ENCODE measurements at regions not wholly inside any gene's neighbourhood (a gene's known extent, or its start where the extent isn't known, plus 50 kb on each side); places are given as distances from the start of the nearest gene placed in this dataset.

DNA sequence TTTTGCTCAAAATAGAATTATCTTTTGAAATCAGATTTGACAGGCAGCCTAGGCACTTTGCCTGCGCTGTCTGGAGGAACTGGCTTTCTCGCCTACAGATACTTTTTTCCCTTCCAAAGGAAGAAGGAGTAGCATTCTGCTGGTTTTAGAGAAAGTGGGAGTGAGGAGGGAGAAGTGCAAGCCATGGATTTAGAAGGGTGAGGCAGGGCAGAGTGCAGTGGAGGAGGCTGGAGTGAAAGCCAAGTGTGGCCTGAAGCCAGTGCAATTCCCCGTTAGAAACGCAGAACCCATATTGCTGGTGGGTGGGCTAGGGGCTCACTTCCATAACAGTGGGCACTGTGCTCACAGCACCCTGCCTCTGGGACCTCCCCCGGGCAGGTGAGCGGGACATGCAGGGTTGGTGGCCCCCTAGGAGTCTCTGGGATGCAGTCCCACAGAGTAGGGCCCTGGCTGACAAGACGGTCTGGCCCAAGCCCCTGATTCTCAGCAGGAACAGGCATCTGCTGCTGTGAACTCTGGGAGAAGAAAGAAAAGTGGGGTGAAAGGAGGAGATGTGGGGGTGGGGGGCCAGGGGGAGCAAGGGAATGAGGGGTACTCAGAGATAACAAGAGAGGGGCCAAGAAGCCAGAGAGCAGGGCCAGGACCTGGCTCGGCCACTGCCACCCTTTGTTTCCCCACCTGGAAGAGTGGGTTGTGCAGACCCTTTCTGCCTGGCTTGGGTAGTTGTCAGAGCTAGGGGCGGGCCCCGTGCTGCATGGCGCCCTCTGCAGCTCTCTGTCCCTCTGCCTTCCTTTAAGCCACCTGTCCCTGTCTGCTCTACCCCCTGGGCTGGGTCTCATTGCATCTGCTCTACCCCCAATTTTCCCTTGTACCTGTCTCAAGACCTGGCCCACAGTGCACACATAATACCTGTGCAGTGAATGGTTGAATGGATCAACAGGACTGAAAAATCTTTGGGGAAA is 273.5 kb upstream of the HS6ST1 start:
- H3K27me3 ChIP-seq, result no peaks in the 10 kb centered on the region
- H3K4me1 ChIP-seq (ENCODE audit: control insufficient read depth in 1 of 2, insufficient read depth in 1 of 2, low read depth in 1 of 2, low read length in 1 of 2), result no peaks in the 10 kb centered on the region
- no peaks in the 10 kb centered on the region for H3K36me3 ChIP-seq
- no peaks in the 10 kb centered on the region for H3K9me3 ChIP-seq
- H3K4me3 ChIP-seq (ENCODE audit: low read depth in 1 of 2, low read length in 1 of 2), result no peak overlapping the region
- H3K27ac ChIP-seq, result no peak overlapping the region
- TF ChIP-seq, protein P1, sequence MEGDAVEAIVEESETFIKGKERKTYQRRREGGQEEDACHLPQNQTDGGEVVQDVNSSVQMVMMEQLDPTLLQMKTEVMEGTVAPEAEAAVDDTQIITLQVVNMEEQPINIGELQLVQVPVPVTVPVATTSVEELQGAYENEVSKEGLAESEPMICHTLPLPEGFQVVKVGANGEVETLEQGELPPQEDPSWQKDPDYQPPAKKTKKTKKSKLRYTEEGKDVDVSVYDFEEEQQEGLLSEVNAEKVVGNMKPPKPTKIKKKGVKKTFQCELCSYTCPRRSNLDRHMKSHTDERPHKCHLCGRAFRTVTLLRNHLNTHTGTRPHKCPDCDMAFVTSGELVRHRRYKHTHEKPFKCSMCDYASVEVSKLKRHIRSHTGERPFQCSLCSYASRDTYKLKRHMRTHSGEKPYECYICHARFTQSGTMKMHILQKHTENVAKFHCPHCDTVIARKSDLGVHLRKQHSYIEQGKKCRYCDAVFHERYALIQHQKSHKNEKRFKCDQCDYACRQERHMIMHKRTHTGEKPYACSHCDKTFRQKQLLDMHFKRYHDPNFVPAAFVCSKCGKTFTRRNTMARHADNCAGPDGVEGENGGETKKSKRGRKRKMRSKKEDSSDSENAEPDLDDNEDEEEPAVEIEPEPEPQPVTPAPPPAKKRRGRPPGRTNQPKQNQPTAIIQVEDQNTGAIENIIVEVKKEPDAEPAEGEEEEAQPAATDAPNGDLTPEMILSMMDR (IDR thresholded peaks at IDR 0.05), result no peak

DNA sequence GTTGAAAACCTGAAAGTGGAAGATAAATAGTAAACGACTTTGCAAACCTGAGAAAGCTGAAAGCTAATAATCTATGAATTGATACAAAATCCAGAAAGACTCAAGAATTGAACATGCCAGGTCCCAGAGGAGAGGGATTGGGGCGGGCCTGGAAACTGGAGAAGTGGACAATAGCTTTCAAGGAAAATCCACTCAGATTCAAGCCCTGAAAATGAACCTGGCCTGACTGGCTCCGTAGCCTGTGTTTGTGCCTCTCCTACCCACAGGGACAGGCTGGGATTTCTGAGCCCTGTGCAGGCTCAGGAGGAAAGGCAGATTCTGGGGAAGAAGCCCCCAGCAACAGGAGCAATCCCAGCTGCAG is 274.8 kb upstream of the HS6ST1 start:
- H3K36me3 ChIP-seq, result no peaks in the 10 kb centered on the region
- no peak overlapping the region for H3K27ac ChIP-seq
- TF ChIP-seq, protein P1 (IDR thresholded peaks at IDR 0.05), result no peak
- H3K4me3 ChIP-seq (ENCODE audit: low read depth in 1 of 2, low read length in 1 of 2), result no peak overlapping the region
- no peaks in the 10 kb centered on the region for H3K9me3 ChIP-seq
- H3K4me1 ChIP-seq (ENCODE audit: control insufficient read depth in 1 of 2, insufficient read depth in 1 of 2, low read depth in 1 of 2, low read length in 1 of 2), result no peaks in the 10 kb centered on the region
- no peaks in the 10 kb centered on the region for H3K27me3 ChIP-seq

DNA sequence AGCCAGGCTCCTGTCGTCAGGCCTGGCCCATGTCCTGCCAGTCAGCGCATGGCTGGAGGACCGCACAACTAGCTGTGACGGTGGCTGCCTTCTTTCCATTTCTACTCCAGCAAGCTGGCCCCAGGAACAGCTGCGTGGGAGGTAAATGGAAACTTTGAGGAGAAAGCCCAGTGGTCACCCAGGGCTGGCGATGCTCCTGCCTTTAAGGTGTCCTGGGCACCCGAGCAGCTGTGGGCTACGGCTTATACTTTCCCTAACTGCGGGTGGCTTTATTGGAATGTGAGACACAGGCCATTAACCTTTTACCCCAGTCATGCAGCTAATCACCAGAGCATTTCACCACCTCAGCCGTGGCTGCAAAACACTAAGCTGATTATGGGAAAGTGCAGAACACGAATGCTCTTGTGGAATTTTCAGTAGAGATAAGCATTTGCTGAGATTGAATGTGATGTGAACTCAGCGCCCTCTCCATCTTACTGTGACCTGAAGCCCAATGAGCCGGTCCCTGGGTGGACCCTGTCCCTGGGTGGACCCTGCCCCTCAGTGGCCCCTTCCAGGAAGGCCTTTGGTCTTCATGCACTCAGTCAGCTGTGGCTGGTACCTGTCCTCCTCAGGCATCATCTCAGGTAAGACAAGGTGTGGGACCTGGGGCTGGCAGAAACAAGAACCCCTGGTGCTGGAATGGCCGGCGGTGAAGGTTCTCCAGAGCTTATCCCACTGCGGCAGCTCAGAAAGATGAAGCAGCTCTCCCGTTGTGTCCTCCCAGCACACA is 275.4 kb upstream of the HS6ST1 start:
- H3K4me1 ChIP-seq (ENCODE audit: control insufficient read depth in 1 of 2, insufficient read depth in 1 of 2, low read depth in 1 of 2, low read length in 1 of 2), result no peaks in the 10 kb centered on the region
- no peak overlapping the region for H3K4me3 ChIP-seq (ENCODE audit: low read depth in 1 of 2, low read length in 1 of 2)
- TF ChIP-seq, protein P1 (IDR thresholded peaks at IDR 0.05), result no peak
- no peaks in the 10 kb centered on the region for H3K9me3 ChIP-seq
- no peaks in the 10 kb centered on the region for H3K36me3 ChIP-seq
- no peaks in the 10 kb centered on the region for H3K27me3 ChIP-seq
- H3K27ac ChIP-seq, result no peak overlapping the region

DNA sequence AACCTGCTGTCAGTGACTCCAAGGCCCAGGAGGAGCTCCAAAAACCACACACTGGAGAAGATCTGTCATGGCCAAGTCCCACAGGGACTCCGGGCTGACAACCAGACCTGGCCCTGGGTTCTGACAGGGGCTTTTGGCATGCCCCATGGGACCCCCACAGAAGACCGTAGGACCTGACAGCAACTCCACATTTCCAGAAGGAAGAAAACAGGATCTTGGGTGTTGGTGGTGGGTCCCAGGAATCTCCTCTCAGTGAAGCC is 275.9 kb upstream of the HS6ST1 start:
- TF ChIP-seq, protein P1 (IDR thresholded peaks at IDR 0.05), result no peak
- Histone ChIP-seq H3K4me1 (ENCODE audit: control insufficient read depth in 1 of 2, insufficient read depth in 1 of 2, low read depth in 1 of 2, low read length in 1 of 2) (no peaks in the 10 kb centered on the region), H3K27me3 (no peaks in the 10 kb centered on the region), H3K9me3 (no peaks in the 10 kb centered on the region), H3K36me3 (no peaks in the 10 kb centered on the region), H3K4me3 (ENCODE audit: low read depth in 1 of 2, low read length in 1 of 2) (no peak overlapping the region), H3K27ac (no peak overlapping the region)

DNA sequence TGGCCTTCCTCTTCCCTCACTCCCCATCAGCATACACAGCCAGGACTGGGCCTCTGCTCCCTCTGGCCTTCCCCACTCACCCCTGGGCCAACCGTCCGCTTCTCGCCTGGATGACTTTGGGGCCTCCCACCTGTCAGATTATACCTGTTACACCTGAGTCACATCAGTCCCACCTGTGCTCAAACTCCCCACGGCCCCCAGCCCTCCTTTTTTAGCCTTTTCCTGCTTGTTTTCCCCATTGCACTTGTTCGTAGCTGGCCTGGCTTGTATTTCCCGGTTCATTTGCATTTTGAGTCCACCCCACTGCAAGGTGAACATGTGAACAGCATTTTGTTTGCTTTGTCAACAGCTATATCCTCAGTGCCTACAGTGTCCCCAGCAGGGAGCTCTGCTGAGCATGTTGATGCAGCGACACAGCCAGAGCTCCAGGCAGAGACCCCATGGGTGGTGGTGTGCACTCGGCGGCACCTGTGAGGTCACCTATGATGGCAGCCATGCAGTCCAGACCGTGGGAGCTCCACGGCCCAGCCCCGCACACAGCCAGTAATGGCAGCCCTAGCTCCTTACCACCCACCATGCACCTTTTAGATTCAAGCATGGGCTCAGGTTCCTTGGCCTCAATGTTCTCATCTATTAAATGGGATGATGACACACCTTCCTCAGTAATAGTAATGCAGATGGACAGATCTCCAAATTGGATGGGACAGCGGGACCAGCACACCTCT is 276.4 kb upstream of the HS6ST1 start:
- Histone ChIP-seq H3K4me3 (ENCODE audit: low read depth in 1 of 2, low read length in 1 of 2) (no peak overlapping the region), H3K36me3 (no peaks in the 10 kb centered on the region), H3K9me3 (no peaks in the 10 kb centered on the region), H3K4me1 (ENCODE audit: control insufficient read depth in 1 of 2, insufficient read depth in 1 of 2, low read depth in 1 of 2, low read length in 1 of 2) (no peaks in the 10 kb centered on the region), H3K27me3 (no peaks in the 10 kb centered on the region), H3K27ac (no peak overlapping the region)
- TF ChIP-seq, protein P1 (IDR thresholded peaks at IDR 0.05), result no peak
